DND-41 (cell line): ENCODE measurements at regions not wholly inside any gene's neighbourhood (a gene's known extent, or its start where the extent isn't known, plus 50 kb on each side); places are given as distances from the start of the nearest gene placed in this dataset.

Experiments
- CTCF ChIP-seq: IDR thresholded peaks from 2 replicates; pipeline ENCODE4 v1.5.1; 2012; ENCODE audit warnings: borderline replicate concordance, low read length, moderate library complexity, mild to moderate bottlenecking; ENCODE audit not compliant: poor library complexity, severe bottlenecking; ENCODE audit errors: extremely low read depth
- EZH2 ChIP-seq: IDR thresholded peaks from 3 replicates; pipeline ENCODE4 v1.6.1; 2012; ENCODE audit warnings: borderline replicate concordance, low read depth, mild to moderate bottlenecking, moderate library complexity, low read length, inconsistent platforms; ENCODE audit not compliant: severe bottlenecking

- TF ChIP-seq CTCF (no peak), EZH2 (no peak)
Measured at GRCh38 chr12:43241986-43242385, 310.0 kb downstream of the ADAMTS20 start.
